Hepatocyte (in vitro differentiated cells): ENCODE measurements at regions not wholly inside any gene's neighbourhood (a gene's known extent, or its start where the extent isn't known, plus 50 kb on each side); places are given as distances from the start of the nearest gene placed in this dataset.

Experiments used
- EZH2 ChIP-seq: fragments of 200-600 bp; sonication (generic); IDR thresholded peaks from 2 replicates; pipeline ENCODE4 v1.6.1; 2016; ENCODE audit warnings: antibody characterized with exemption, mild to moderate bottlenecking, borderline replicate concordance
- EZH2phosphoT487 ChIP-seq: fragments of 200-600 bp; sonication (generic); IDR thresholded peaks from one replicate; pipeline ENCODE4 v1.6.1; 2018; ENCODE audit warnings: antibody characterized with exemption, mild to moderate bottlenecking, low read depth, moderate library complexity; ENCODE audit not compliant: unreplicated experiment, severe bottlenecking
- TF ChIP-seq, protein P1 (sequence below): fragments of 200-600 bp; sonication (generic); IDR thresholded peaks from 2 replicates; pipeline ENCODE4 v1.5.1; 2016; ENCODE audit warnings: antibody characterized with exemption, mild to moderate bottlenecking; ENCODE audit not compliant: poor library complexity

DNA sequence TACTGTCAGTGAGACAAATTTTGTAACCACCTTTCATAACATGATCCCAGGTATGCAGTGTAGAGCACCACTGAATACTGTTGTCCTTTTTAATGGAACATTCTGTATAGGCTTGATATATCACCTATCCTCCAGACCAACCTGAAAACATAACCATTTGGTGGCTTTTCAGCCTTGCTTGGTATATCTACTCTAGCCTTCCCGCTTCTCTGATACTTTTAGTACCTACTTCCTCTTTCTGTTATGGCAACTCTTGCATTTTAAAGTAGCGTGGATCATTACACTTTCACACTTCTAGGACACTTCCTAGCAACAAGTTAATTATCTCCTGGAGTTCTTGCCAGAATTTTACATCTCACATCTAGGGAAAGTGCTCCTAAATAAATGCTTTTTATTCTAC, 226.6 kb upstream of the ROBO1 start:
- TF ChIP-seq, protein P1, sequence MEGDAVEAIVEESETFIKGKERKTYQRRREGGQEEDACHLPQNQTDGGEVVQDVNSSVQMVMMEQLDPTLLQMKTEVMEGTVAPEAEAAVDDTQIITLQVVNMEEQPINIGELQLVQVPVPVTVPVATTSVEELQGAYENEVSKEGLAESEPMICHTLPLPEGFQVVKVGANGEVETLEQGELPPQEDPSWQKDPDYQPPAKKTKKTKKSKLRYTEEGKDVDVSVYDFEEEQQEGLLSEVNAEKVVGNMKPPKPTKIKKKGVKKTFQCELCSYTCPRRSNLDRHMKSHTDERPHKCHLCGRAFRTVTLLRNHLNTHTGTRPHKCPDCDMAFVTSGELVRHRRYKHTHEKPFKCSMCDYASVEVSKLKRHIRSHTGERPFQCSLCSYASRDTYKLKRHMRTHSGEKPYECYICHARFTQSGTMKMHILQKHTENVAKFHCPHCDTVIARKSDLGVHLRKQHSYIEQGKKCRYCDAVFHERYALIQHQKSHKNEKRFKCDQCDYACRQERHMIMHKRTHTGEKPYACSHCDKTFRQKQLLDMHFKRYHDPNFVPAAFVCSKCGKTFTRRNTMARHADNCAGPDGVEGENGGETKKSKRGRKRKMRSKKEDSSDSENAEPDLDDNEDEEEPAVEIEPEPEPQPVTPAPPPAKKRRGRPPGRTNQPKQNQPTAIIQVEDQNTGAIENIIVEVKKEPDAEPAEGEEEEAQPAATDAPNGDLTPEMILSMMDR = no peak
- TF ChIP-seq EZH2 = no peak
- TF ChIP-seq EZH2phosphoT487 = no peak
